ENCODE measurements at regions not wholly inside any gene's neighbourhood (a gene's known extent, or its start where the extent isn't known, plus 50 kb on each side); places are given as distances from the start of the nearest gene placed in this dataset.

- Histone ChIP-seq H3K4me1 (ENCODE audit: insufficient read depth, low read length, poor library complexity, severe bottlenecking) (no peaks in the 10 kb centered on the region), H3K27ac (ENCODE audit: low read depth, low read length, poor library complexity, severe bottlenecking) (no peak overlapping the region), H3K9me3 (ENCODE audit: low read depth, low read length, poor library complexity, severe bottlenecking) (no peaks in the 10 kb centered on the region), H3K36me3 (ENCODE audit: insufficient read depth, low read length, poor library complexity, severe bottlenecking) (no peaks in the 10 kb centered on the region), H3K4me3 (ENCODE audit: low read depth, low read length, poor library complexity, severe bottlenecking) (no peak overlapping the region), H3K27me3 (replicated peaks; ENCODE audit: insufficient read depth, low read depth, low read length, poor library complexity) (no peaks in the 10 kb centered on the region)
- CTCF ChIA-PET: no interaction called here
- DNase-seq (ENCODE audit: low spot score): no peak
- intact Hi-C loops (cut with micrococcal nuclease; ENCODE audit: unreplicated experiment): no loop called here
- no TSS peak for BruUV-seq (replicated peaks)
- POLR2A ChIA-PET (ENCODE audit: low non-redundant PET): no interaction called here
- no peak for TF ChIP-seq EZH2 (IDR thresholded peaks at IDR 0.05; ENCODE audit: borderline replicate concordance, low read depth, low read length, poor library complexity, severe bottlenecking)
These were observed 96.4 kb upstream of the SESN3 start for GRCh38 chr11:95327273-95327948.

GRCh38 chr11:95325777-95326258, 94.8 kb upstream of the SESN3 start:
- no TSS peak for BruUV-seq (replicated peaks)
- TF ChIP-seq EZH2 (IDR thresholded peaks at IDR 0.05; ENCODE audit: borderline replicate concordance, low read depth, low read length, poor library complexity, severe bottlenecking) (no peak), CTCF (conservative IDR thresholded peaks at IDR 0.05; ENCODE audit: low read depth, low read length) (no peak)
- ChIA-PET POLR2A (ENCODE audit: low non-redundant PET) (no interaction called here), CTCF (no interaction called here)
- Histone ChIP-seq H3K9me3 (ENCODE audit: low read depth, low read length, poor library complexity, severe bottlenecking) (no peaks in the 10 kb centered on the region), H3K4me3 (ENCODE audit: low read depth, low read length, poor library complexity, severe bottlenecking) (no peak overlapping the region), H3K27me3 (replicated peaks; ENCODE audit: insufficient read depth, low read depth, low read length, poor library complexity) (no peaks in the 10 kb centered on the region), H3K4me1 (ENCODE audit: insufficient read depth, low read length, poor library complexity, severe bottlenecking) (no peaks in the 10 kb centered on the region), H3K36me3 (ENCODE audit: insufficient read depth, low read length, poor library complexity, severe bottlenecking) (no peaks in the 10 kb centered on the region), H3K27ac (ENCODE audit: low read depth, low read length, poor library complexity, severe bottlenecking) (no peak overlapping the region)
- no peak for DNase-seq (ENCODE audit: low spot score)
- intact Hi-C loops (cut with micrococcal nuclease; ENCODE audit: unreplicated experiment): no loop called here

GRCh38 chr11:95324826-95325225, 93.8 kb upstream of the SESN3 start:
- POLR2A ChIA-PET (ENCODE audit: low non-redundant PET): no interaction called here
- CTCF ChIA-PET: no interaction called here
- TF ChIP-seq CTCF (conservative IDR thresholded peaks at IDR 0.05; ENCODE audit: low read depth, low read length) (no peak), EZH2 (IDR thresholded peaks at IDR 0.05; ENCODE audit: borderline replicate concordance, low read depth, low read length, poor library complexity, severe bottlenecking) (no peak)
- intact Hi-C loops (cut with micrococcal nuclease; ENCODE audit: unreplicated experiment): no loop called here
- Histone ChIP-seq H3K36me3 (ENCODE audit: insufficient read depth, low read length, poor library complexity, severe bottlenecking) (no peaks in the 10 kb centered on the region), H3K27ac (ENCODE audit: low read depth, low read length, poor library complexity, severe bottlenecking) (no peak overlapping the region), H3K9me3 (ENCODE audit: low read depth, low read length, poor library complexity, severe bottlenecking) (no peaks in the 10 kb centered on the region), H3K4me3 (ENCODE audit: low read depth, low read length, poor library complexity, severe bottlenecking) (no peak overlapping the region), H3K4me1 (ENCODE audit: insufficient read depth, low read length, poor library complexity, severe bottlenecking) (no peaks in the 10 kb centered on the region), H3K27me3 (replicated peaks; ENCODE audit: insufficient read depth, low read depth, low read length, poor library complexity) (no peaks in the 10 kb centered on the region)
- no TSS peak for BruUV-seq (replicated peaks)
- DNase-seq (ENCODE audit: low spot score): no peak

- DNase-seq (ENCODE audit: low spot score): no peak
- ChIA-PET CTCF (no interaction called here), POLR2A (ENCODE audit: low non-redundant PET) (no interaction called here)
- H3K27me3 ChIP-seq (replicated peaks; ENCODE audit: insufficient read depth, low read depth, low read length, poor library complexity): no peaks in the 10 kb centered on the region
- no peaks in the 10 kb centered on the region for H3K9me3 ChIP-seq (ENCODE audit: low read depth, low read length, poor library complexity, severe bottlenecking)
- no peaks in the 10 kb centered on the region for H3K36me3 ChIP-seq (ENCODE audit: insufficient read depth, low read length, poor library complexity, severe bottlenecking)
- no TSS peak for BruUV-seq (replicated peaks)
- intact Hi-C loops (cut with micrococcal nuclease; ENCODE audit: unreplicated experiment): no loop called here
- TF ChIP-seq EZH2 (IDR thresholded peaks at IDR 0.05; ENCODE audit: borderline replicate concordance, low read depth, low read length, poor library complexity, severe bottlenecking): no peak
- TF ChIP-seq CTCF (conservative IDR thresholded peaks at IDR 0.05; ENCODE audit: low read depth, low read length): no peak
- H3K4me3 ChIP-seq (ENCODE audit: low read depth, low read length, poor library complexity, severe bottlenecking): no peak overlapping the region
- H3K27ac ChIP-seq (ENCODE audit: low read depth, low read length, poor library complexity, severe bottlenecking): no peak overlapping the region
- peaks cover 7% of the 10 kb centered on the region for H3K4me1 ChIP-seq (ENCODE audit: insufficient read depth, low read length, poor library complexity, severe bottlenecking)
These were observed 91.5 kb upstream of the SESN3 start for GRCh38 chr11:95322539-95322938.

Measured in A673 (cell line).